Lung (tissue), 11 donors: ENCODE measurements at regions not wholly inside any gene's neighbourhood (a gene's known extent, or its start where the extent isn't known, plus 50 kb on each side); places are given as distances from the start of the nearest gene placed in this dataset.

ENCODE experiments used
- ATAC-seq: fragments of 200-7000 bp; cut with Tn5 transposase; one replicate; pipeline ENCODE4 v1.9.1; 2020; ENCODE audit warnings: moderate number of reproducible peaks; ENCODE audit not compliant: insufficient read depth, low FRiP score
- DNase-seq, 3 donors: peaks; one replicate each; pipeline ENCODE4 v3.0.0-alpha.2; 2013 to 2017
- H3K27ac ChIP-seq, 2 donors: one replicate each; pipeline ENCODE4 v1.5.1; 2013; ENCODE audit warnings: mild to moderate bottlenecking in 2 of 2, moderate library complexity in 2 of 2, control low read depth in 1 of 2, inconsistent platforms in 1 of 2, low read depth in 1 of 2, low read length in 1 of 2
- H3K27me3 ChIP-seq, 3 donors: one replicate each; pipeline ENCODE4 v1.5.1; 2013; ENCODE audit warnings: low read length in 2 of 3; ENCODE audit not compliant: control insufficient read depth in 3 of 3, insufficient read depth in 3 of 3
- H3K36me3 ChIP-seq, 4 donors: one replicate each; pipeline ENCODE4 v1.5.1; 2013; ENCODE audit warnings: low read length in 4 of 4, mild to moderate bottlenecking in 1 of 4, moderate library complexity in 1 of 4; ENCODE audit not compliant: control insufficient read depth in 4 of 4, insufficient read depth in 4 of 4
- H3K4me1 ChIP-seq, 5 donors: one replicate each; pipeline ENCODE4 v1.5.1; 2013; ENCODE audit warnings: low read length in 5 of 5, mild to moderate bottlenecking in 2 of 5, moderate library complexity in 1 of 5; ENCODE audit not compliant: control insufficient read depth in 5 of 5, insufficient read depth in 5 of 5
- H3K4me3 ChIP-seq: one replicate; pipeline ENCODE4 v1.5.1; 2013; ENCODE audit warnings: mild to moderate bottlenecking, control low read depth, moderate library complexity
- H3K9ac ChIP-seq, 2 donors: one replicate each; pipeline ENCODE4 v1.5.1; 2013; ENCODE audit warnings: low read length in 2 of 2, control low read depth in 1 of 2; ENCODE audit not compliant: insufficient read depth in 1 of 2
- H3K9me3 ChIP-seq, 4 donors: one replicate each; pipeline ENCODE4 v1.5.1; 2013; ENCODE audit warnings: low read length in 3 of 4, mild to moderate bottlenecking in 1 of 4, moderate library complexity in 1 of 4; ENCODE audit not compliant: control insufficient read depth in 4 of 4, insufficient read depth in 3 of 4
- WGBS, 2 donors: extraction: QIAGEN DNeasy Blood & Tissue Kit; methylation state at CpG; one replicate each; pipeline ENCODE4 v1.1.7; 2013; 5-methylcytosine and 5-hydroxymethylcytosine counted together
- TF ChIP-seq, protein P1 (sequence below): IDR thresholded peaks from 2 replicates; pipeline ENCODE4 v1.5.1; 2012; ENCODE audit warnings: mild to moderate bottlenecking; ENCODE audit errors: control extremely low read depth, extremely low read depth
- donor health status: control.
- donor health status: control.
- donor health status: Bipolar disorder and iron deficiency.
- donor health status: healthy.
- donor health status: DM: yes; HTN: yes; CAD: no.

DNA sequence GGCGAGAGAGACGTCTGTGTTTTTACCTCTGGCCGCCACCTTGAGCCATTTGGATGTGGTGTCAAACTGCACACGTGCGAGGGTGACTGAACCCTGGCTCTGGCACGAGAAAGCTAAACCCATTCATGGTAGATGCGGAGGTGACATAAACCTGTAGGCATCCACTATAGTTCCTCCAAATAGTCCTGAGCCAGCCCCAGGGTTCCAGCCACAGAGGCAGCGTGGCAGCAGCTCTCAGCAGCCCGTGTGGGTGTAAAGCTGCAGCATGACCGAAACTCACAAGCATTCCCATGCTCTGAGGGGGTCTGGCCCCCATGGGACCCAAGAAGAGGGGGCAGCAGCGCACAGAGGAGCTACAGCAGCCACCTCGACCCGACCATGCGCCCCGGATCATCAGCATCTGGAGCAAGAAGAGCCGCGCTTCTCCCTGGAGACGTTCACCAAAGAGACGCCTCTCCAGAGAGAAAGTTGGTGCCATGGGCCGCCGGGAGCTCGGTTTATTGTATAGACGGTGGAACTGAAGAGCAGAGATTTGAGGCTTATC, 303.8 kb upstream of the IRX4 start:
- H3K27me3 ChIP-seq = peaks cover 0 to 4% (median 2%) of the 10 kb centered on the region in 3 donors
- DNase-seq = no peak
- peaks cover 0 to 17% (median 0%) of the 10 kb centered on the region in 5 donors for H3K4me1 ChIP-seq
- ATAC-seq = no peak
- peaks cover 0 to 3% (median 0%) of the 10 kb centered on the region in 4 donors for H3K9me3 ChIP-seq
- no peak overlapping the region for H3K9ac ChIP-seq
- TF ChIP-seq, protein P1, sequence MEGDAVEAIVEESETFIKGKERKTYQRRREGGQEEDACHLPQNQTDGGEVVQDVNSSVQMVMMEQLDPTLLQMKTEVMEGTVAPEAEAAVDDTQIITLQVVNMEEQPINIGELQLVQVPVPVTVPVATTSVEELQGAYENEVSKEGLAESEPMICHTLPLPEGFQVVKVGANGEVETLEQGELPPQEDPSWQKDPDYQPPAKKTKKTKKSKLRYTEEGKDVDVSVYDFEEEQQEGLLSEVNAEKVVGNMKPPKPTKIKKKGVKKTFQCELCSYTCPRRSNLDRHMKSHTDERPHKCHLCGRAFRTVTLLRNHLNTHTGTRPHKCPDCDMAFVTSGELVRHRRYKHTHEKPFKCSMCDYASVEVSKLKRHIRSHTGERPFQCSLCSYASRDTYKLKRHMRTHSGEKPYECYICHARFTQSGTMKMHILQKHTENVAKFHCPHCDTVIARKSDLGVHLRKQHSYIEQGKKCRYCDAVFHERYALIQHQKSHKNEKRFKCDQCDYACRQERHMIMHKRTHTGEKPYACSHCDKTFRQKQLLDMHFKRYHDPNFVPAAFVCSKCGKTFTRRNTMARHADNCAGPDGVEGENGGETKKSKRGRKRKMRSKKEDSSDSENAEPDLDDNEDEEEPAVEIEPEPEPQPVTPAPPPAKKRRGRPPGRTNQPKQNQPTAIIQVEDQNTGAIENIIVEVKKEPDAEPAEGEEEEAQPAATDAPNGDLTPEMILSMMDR = no peak
- H3K4me3 ChIP-seq = no peak overlapping the region
- H3K27ac ChIP-seq = no peak overlapping the region
- WGBS, 2 donors = 87% methylated on average over 23 of the region's 23 CpGs
- H3K36me3 ChIP-seq = no peaks in the 10 kb centered on the region

DNA sequence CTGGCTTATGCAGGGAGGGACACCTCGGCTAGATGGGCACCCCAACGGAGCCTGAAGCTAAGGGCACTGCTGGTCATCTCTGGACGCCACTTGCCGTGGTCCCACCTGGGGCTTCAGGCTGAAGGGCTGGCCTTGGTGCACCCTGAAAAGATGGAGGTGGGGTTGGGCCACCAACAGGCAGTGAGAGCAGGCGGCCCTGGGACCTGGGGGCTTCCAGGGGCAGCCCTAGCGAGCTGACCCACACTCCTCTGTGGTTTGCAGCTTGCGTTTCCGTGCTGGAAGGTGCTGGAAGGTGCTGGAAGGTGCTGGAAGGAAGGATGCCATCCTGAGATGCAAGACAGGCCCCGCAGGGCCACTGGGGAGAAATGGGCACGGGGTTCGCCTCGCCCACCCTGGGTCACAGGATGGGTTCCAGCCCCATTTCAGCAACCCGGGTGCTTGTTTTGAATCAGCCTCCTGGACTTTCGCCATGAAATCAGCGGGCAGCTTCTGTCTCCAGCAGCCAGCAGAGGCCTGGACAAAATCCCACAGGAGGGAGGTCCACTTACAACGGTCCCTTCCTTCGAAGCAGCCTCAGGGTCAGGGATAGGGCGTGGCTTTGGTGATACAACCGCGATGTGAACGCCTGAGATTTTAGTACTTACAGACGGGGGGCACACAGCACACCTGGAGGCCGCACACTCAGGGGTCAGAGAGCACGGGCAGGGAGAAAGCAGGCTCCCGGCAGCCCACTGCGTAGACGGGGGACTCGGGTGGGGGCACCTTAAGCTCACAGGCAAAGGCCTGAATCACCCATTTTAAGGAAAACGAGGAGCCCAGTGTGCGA, 303.1 kb upstream of the IRX4 start:
- ATAC-seq (no peak), DNase-seq (no peak)
- H3K4me3 ChIP-seq = no peak overlapping the region
- H3K36me3 ChIP-seq = no peaks in the 10 kb centered on the region
- TF ChIP-seq, protein P1 = no peak
- H3K27me3 ChIP-seq = peaks cover 0 to 4% (median 2%) of the 10 kb centered on the region in 3 donors
- H3K27ac ChIP-seq = no peak overlapping the region
- H3K9me3 ChIP-seq = peaks cover 0 to 3% (median 0%) of the 10 kb centered on the region in 4 donors
- peaks cover 0 to 22% (median 2%) of the 10 kb centered on the region in 5 donors for H3K4me1 ChIP-seq
- 84 to 86% methylated on average over 29 to 30 of the region's 30 CpGs for WGBS, 2 donors
- H3K9ac ChIP-seq = no peak overlapping the region

DNA sequence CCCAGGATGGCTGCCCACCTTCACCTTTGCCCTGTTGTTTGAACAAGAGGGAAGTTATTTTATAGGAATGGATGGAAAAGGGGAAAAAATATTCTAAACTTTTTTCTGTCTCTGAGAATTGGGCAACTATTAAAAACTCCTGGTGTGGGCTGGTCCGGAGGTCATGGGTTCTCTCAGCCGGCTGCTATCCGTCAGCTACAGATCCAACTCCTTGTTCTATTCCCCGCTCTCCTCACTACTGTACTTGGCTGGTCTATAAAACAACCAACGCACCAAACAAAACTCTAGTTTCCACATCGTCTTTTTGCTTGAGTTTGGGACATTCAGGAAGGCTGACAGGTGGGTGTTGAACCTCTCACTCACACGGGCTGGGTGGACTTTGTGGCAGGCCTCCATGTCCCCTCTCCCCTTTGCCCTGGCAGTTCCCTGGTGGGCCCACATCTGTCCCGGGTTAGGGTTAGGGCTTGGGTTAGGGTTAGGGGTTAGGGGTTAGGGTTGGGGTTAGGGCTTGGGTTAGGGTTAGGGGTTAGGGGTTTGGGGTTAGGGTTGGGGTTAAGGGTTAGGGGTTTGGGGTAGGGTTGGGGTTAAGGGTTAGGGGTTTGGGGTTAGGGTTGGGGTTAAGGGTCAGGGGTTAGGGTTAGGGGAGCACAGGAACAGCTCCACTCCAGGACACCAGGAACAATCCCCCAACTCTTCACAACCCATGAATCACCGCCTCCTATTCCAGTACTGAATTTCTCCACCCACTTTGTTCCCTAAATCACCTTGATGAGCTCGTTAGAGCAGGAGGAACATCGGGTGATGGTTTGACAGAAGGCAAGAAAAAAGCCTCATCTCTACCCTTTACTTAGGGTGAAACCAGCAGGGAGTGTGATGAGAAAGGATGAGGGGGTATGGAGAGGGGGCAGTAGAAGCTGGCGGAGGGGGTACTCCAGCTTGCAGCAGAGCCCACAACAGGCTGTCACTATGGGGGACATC, 302.1 kb upstream of the IRX4 start:
- no peak overlapping the region for H3K9ac ChIP-seq
- 71 to 85% methylated on average over 12 of the region's 12 CpGs for WGBS, 2 donors
- H3K27me3 ChIP-seq = peaks cover 0 to 4% (median 2%) of the 10 kb centered on the region in 3 donors
- H3K27ac ChIP-seq = no peak overlapping the region
- H3K4me3 ChIP-seq = no peak overlapping the region
- DNase-seq = peak in 2 of 3 donors; percentile 52 to 72
- H3K9me3 ChIP-seq = peaks cover 0 to 3% (median 0%) of the 10 kb centered on the region in 4 donors
- H3K36me3 ChIP-seq = no peaks in the 10 kb centered on the region
- TF ChIP-seq, protein P1 = no peak
- peaks cover 0 to 24% (median 2%) of the 10 kb centered on the region in 5 donors for H3K4me1 ChIP-seq
- peak; percentile 42 for ATAC-seq
